ENCODE measurements at regions not wholly inside any gene's neighbourhood (a gene's known extent, or its start where the extent isn't known, plus 50 kb on each side); places are given as distances from the start of the nearest gene placed in this dataset.

DNA sequence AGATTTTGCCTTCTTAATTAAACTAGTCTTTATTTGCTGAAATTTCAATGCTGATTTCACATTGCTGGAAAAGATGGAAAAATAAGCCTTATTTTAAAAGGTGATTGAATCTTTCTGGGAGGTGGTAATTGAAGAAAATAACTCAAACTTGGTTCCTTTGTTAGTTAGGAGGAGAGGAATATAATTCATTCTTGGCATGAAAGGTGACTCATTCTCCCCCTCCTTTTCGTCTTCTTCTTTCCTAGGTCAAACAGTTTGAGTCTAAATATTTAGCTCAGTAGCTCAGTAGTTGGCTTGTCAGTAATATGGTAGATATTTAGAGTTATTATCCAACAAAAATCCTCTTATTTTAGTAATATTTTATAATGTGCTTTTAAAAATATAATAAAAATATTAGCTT is 353.9 kb upstream of the MEF2C start:
- no peak for DNase-seq

GRCh38 chr5:89233462-89233861 is 350.5 kb upstream of the MEF2C start:
- DNase-seq = no peak

DNA sequence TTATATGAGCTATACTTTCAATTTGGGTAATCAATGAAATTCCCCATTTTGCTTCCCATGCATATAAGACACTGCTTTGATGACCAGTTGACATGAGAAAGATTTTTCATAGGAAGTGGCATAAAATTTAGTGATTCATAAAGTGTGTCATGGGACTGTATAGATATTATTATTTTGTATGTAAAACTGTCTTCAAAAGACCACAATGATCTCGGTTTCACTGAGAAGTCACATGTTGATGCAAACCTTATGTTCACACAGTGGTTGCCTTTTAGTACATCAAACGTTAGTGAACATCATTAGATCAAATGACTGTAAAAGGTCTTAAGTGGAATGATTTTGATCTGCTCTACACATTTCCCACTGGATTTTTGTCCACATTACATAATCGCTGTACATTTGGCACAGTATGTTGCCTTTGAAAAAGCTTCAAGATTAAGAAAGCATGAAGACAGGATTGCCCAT is 349.2 kb upstream of the MEF2C start:
- DNase-seq = no peak

DNA sequence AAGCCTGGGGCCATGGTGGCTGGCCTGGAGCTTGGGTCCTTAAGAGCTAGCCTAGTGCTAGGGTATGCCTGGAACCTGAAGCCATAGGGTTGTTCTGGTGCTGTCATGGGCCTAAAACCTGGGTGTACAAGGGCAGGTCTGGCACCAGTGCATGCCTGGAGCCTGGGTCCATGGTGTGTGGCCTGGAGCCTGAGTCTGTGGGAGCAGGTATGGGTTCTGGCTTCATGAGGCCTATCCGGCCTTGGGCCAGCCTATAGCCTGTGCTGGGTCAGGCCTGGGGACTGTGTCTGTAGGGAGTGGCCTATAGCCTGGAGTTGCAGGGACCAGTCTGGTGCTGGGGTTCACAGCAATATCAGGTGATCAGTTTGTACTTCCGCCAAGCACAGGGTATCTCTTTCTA is 347.2 kb upstream of the MEF2C start:
- DNase-seq = no peak

GRCh38 chr5:89229331-89230070 is 346.5 kb upstream of the MEF2C start:
- no peak for DNase-seq

- no peak for DNase-seq
Observed at GRCh38 chr5:89228355-89228754, 345.4 kb upstream of the MEF2C start.

- DNase-seq = no peak
Observed at GRCh38 chr5:89218364-89218763, 335.4 kb upstream of the MEF2C start.

DNA sequence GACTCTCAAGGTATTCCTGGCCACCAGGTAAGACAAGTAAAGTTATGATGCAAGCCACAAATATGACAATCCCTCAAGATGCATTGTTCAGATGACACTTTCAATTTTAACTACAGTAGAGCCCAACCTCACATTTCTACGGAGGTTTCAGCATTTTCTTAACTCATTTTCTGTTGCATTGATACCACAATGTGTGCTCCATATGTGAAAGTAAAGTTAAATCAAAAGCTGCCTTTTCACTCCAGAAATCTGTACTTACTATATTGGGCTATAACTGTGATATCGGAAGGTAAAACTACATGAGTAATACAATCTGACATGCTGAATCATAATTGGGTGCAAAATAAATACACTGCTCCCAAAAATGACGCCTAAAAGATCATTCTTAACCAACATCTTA is 333.6 kb upstream of the MEF2C start:
- DNase-seq = no peak

DNA sequence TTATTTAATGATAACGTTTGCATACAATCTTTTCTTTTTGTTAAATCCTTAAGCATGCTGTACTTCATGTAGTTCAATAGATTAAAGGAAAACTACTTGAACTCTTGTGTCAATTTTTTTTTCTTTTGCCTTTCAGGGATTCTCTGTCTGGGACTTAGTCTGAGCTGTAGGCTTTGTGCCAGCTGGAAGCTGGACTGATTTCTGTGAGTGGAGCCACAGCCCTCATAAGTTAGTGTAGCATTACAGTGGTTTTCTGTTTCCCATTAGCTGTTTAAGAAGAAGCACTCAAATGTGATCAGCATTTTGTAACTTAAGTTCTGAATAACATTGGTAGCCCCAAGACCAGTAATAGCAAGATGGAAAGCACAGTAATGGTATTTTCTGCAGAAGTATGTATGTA is 330.6 kb upstream of the MEF2C start:
- no peak for DNase-seq

- no peak for DNase-seq
Observed at GRCh38 chr5:89211836-89212235, 328.9 kb upstream of the MEF2C start.

GRCh38 chr5:89208811-89209210 is 325.8 kb upstream of the MEF2C start:
- no peak for DNase-seq

- no peak for DNase-seq
Observed at GRCh38 chr5:89208392-89208791, 325.4 kb upstream of the MEF2C start.

DNA sequence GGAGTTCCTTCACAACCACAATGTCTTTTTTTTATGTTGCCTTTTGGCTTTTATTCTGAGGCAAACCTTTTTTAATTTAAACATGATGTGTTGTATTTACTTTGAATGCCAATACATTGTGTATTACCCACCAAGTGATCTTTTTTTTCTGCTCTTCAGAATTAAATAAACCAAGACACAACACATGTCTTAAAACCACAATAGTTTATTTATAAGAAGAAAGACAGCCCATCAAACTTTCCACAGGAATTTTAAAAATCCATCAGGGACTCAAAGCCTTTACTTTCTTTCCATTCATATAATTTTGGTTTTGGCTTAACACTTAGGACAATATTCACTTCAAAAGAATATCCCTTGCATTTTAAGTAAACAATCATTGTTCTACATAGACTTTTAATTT is 321.8 kb upstream of the MEF2C start:
- DNase-seq = no peak

DNA sequence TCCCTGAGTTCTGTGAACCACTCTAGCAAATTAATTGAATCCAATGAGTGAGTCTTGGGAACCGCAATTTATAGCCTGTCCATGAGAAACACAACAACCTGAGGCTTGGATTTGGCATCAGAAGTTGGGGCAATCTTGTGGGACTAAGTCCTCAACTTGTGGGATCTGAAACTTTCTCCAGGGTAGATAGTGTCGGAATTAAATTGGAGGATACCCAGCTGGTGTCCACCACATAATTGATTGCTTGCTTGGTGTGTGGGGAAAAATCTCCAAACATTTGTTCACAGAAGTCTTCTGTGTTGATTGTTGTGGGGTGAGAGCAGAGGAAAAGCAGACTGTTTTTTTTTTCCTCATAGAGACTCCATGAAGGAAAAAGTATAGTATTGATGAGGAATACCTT is 320.6 kb upstream of the MEF2C start:
- DNase-seq = no peak

DNA sequence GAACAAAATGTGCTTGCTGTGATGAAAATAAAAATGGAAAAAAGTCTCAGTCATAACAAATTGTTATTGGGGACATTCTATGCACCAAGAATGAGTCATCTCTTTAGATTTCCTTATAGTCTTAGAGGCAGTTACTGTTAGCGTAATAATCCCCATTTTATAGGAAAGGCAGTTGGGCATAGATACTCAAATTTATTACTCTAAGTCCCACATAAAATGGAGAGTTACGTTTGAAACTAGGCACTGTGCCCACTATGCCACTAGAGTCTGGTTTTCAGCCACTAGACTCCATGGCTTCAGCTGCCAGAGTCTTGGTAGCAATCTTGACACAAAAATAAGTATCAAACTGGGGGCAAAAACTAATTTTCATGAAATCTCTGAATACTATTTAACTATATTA is 317.9 kb upstream of the MEF2C start:
- DNase-seq = no peak

DNA sequence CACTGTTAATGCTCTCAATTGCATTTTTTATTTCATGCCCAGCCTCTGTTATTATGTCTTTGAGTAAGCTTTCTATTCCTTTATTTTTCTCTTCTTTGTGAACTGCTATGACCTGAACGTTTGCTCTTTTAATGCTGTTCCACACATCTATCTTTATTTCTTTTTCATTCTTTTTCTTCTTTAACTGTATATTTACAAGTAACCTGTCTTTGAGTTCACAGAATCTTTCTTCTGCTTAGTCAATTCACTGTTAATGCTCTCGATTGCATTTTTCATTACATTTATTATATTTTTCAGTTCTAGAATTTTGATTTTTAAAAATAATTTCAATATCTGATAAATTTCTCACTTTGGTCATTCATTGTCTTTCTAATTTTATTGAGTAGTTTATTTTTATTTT is 316.3 kb upstream of the MEF2C start:
- DNase-seq = no peak

GRCh38 chr5:89191374-89191773 is 308.4 kb upstream of the MEF2C start:
- no peak for DNase-seq

GRCh38 chr5:89190515-89191265 is 307.7 kb upstream of the MEF2C start:
- DNase-seq = no peak

- no peak for DNase-seq
Observed at GRCh38 chr5:89187883-89188465, 305.0 kb upstream of the MEF2C start.

GRCh38 chr5:89187268-89187667 is 304.3 kb upstream of the MEF2C start:
- DNase-seq = no peak

DNA sequence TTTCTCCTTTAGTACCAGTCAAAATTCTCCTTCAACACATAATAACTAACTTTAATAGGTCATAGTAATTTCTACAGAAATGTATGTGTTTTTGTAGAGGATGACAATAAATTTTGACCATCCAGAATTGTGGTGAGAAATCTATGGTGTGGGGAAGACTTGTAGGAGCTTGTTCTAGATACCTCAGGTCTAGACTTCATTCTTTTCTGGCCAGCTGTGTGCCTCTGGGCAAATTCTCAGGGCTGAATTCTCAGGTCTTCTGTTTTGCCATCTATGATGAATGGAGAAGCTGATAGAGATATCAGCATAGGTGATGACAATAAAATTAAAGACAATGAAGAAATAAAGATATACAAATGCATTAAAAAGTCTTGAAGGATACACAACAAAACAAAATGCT is 298.6 kb upstream of the MEF2C start:
- DNase-seq = no peak

GRCh38 chr5:89179731-89180130 is 296.7 kb upstream of the MEF2C start:
- DNase-seq = no peak

DNA sequence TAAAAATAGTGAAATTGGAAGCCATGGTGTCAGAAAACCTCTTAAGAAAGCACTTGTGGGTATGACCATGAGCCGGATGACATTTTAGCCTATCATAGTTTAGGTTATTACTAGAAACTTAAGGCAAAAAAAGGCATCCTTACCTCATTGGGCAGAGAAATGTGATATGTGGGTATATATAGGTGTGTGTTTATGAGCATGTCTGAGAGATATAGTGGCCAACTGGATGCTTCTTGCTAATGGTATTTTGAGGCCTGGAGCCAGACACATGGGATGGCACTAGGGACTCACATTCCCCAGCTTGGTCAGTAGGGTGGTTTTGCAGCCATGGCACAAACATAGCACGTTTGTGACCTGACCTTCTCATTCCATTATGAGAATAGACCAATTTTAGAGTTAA is 295.6 kb upstream of the MEF2C start:
- DNase-seq = no peak

DNA sequence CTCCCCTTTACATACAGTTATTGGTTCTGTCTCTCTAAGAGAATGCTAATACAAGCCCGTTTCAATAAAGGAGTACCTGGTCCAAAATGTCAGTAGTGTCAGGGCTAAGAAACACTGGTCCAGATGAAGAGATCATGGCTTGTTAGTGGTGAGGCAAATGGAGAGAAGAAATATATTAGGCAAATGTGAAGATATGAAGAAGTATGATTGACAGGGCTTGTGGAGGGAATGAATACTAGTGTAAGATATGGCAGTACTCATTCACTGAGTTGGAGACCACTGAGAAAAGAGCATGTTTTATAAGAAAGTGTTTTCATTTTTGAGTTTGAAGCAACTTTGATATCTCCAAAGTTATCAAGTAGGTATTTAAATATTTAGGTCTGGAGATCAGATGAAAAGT is 290.5 kb upstream of the MEF2C start:
- DNase-seq = no peak

Data from activated naive CD4-positive, alpha-beta T cell (primary cell).